Astrocyte (in vitro differentiated cells and primary cell): ENCODE measurements at regions not wholly inside any gene's neighbourhood (a gene's known extent, or its start where the extent isn't known, plus 50 kb on each side); places are given as distances from the start of the nearest gene placed in this dataset.

ENCODE experiments used
- EZH2 ChIP-seq: IDR thresholded peaks from 2 replicates; pipeline ENCODE4 v1.6.1; 2012; ENCODE audit warnings: mild to moderate bottlenecking, low read length, inconsistent platforms; ENCODE audit not compliant: insufficient read depth
- TF ChIP-seq, protein P1 (sequence below): IDR thresholded peaks from 2 replicates; pipeline ENCODE4 v1.5.1; 2011; ENCODE audit warnings: low read depth, mild to moderate bottlenecking, inconsistent platforms, low read length, moderate library complexity; ENCODE audit not compliant: insufficient read depth

GRCh38 chr18:24672165-24672941 lies 211.9 kb downstream of the HRH4 start:
- no peak for TF ChIP-seq EZH2
- TF ChIP-seq, protein P1, sequence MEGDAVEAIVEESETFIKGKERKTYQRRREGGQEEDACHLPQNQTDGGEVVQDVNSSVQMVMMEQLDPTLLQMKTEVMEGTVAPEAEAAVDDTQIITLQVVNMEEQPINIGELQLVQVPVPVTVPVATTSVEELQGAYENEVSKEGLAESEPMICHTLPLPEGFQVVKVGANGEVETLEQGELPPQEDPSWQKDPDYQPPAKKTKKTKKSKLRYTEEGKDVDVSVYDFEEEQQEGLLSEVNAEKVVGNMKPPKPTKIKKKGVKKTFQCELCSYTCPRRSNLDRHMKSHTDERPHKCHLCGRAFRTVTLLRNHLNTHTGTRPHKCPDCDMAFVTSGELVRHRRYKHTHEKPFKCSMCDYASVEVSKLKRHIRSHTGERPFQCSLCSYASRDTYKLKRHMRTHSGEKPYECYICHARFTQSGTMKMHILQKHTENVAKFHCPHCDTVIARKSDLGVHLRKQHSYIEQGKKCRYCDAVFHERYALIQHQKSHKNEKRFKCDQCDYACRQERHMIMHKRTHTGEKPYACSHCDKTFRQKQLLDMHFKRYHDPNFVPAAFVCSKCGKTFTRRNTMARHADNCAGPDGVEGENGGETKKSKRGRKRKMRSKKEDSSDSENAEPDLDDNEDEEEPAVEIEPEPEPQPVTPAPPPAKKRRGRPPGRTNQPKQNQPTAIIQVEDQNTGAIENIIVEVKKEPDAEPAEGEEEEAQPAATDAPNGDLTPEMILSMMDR = no peak
